ENCODE measurements at regions not wholly inside any gene's neighbourhood (a gene's known extent, or its start where the extent isn't known, plus 50 kb on each side); places are given as distances from the start of the nearest gene placed in this dataset.

GRCh38 chr1:184152974-184153373 is 101.4 kb downstream of the TSEN15 start (continued):
- TF ChIP-seq, protein P1, sequence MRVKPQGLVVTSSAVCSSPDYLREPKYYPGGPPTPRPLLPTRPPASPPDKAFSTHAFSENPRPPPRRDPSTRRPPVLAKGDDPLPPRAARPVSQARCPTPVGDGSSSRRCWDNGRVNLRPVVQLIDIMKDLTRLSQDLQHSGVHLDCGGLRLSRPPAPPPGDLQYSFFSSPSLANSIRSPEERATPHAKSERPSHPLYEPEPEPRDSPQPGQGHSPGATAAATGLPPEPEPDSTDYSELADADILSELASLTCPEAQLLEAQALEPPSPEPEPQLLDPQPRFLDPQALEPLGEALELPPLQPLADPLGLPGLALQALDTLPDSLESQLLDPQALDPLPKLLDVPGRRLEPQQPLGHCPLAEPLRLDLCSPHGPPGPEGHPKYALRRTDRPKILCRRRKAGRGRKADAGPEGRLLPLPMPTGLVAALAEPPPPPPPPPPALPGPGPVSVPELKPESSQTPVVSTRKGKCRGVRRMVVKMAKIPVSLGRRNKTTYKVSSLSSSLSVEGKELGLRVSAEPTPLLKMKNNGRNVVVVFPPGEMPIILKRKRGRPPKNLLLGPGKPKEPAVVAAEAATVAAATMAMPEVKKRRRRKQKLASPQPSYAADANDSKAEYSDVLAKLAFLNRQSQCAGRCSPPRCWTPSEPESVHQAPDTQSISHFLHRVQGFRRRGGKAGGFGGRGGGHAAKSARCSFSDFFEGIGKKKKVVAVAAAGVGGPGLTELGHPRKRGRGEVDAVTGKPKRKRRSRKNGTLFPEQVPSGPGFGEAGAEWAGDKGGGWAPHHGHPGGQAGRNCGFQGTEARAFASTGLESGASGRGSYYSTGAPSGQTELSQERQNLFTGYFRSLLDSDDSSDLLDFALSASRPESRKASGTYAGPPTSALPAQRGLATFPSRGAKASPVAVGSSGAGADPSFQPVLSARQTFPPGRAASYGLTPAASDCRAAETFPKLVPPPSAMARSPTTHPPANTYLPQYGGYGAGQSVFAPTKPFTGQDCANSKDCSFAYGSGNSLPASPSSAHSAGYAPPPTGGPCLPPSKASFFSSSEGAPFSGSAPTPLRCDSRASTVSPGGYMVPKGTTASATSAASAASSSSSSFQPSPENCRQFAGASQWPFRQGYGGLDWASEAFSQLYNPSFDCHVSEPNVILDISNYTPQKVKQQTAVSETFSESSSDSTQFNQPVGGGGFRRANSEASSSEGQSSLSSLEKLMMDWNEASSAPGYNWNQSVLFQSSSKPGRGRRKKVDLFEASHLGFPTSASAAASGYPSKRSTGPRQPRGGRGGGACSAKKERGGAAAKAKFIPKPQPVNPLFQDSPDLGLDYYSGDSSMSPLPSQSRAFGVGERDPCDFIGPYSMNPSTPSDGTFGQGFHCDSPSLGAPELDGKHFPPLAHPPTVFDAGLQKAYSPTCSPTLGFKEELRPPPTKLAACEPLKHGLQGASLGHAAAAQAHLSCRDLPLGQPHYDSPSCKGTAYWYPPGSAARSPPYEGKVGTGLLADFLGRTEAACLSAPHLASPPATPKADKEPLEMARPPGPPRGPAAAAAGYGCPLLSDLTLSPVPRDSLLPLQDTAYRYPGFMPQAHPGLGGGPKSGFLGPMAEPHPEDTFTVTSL (CRISPR knock-in tag; IDR thresholded peaks at IDR 0.05; ENCODE audit: borderline replicate concordance): no peak
- TF ChIP-seq ZNF816 (CRISPR knock-in tag; IDR thresholded peaks at IDR 0.05; ENCODE audit: borderline replicate concordance): no peak
- TF ChIP-seq KAT8 (CRISPR knock-in tag; IDR thresholded peaks at IDR 0.05): no peak
- no peak for TF ChIP-seq DNMT3B (CRISPR knock-in tag; conservative IDR thresholded peaks at IDR 0.05)
- TF ChIP-seq, protein P2, sequence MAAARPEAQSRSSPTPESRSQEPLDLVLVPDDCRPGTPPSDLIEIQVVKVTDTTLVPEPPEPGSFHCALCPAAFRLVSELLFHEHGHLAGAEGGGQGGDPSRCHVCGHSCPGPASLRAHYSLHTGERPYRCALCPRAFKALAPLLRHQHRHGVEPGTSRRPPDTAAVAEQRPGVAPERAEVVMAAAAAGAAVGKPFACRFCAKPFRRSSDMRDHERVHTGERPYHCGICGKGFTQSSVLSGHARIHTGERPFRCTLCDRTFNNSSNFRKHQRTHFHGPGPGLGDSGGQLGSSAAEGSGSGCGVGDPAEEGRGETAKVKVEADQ (CRISPR knock-in tag; IDR thresholded peaks at IDR 0.05; ENCODE audit: borderline replicate concordance): no peak
- no peak for TF ChIP-seq ZNF10 (CRISPR knock-in tag; IDR thresholded peaks at IDR 0.05; ENCODE audit: borderline replicate concordance, low read depth)
- no peak for TF ChIP-seq NR2F6 (IDR thresholded peaks at IDR 0.05)
- no peak for TF ChIP-seq NR2F6 (CRISPR knock-in tag; IDR thresholded peaks at IDR 0.05)
- no peak for TF ChIP-seq ZFP90 (CRISPR knock-in tag; IDR thresholded peaks at IDR 0.05; ENCODE audit: borderline replicate concordance)
- no peak for TF ChIP-seq ZNF746 (CRISPR knock-in tag; IDR thresholded peaks at IDR 0.05)
